B cell (primary cell): ENCODE measurements at regions not wholly inside any gene's neighbourhood (a gene's known extent, or its start where the extent isn't known, plus 50 kb on each side); places are given as distances from the start of the nearest gene placed in this dataset.

ENCODE experiments used
- ATAC-seq: fragments of 200-7000 bp; cut with Tn5 transposase; one replicate; pipeline ENCODE4 v1.10.0; 2021; ENCODE audit warnings: low read depth, mild to moderate bottlenecking, moderate number of reproducible peaks, moderate library complexity
- CTCF ChIA-PET: fragments of 350-600 bp; sonication (Branson Sonifier 250); formaldehyde crosslinking; loops from one replicate; lab custom pipeline; 2021; ENCODE audit warnings: antibody characterized with exemption, inconsistent platforms; lab: Charles Lee
- POLR2A ChIA-PET: fragments of 350-600 bp; sonication (Branson Sonifier 250); formaldehyde crosslinking; loops from one replicate; lab custom pipeline; 2021; ENCODE audit warnings: antibody characterized with exemption; lab: Charles Lee
- DNase-seq: peaks from one replicate; pipeline ENCODE4 v3.0.0; 2013
- H2AFZ ChIP-seq: 2 replicates; pipeline ENCODE4 v1.6.1; 2012; ENCODE audit warnings: mild to moderate bottlenecking, low read depth, low read length; ENCODE audit not compliant: insufficient read depth, poor library complexity, severe bottlenecking
- H3K27ac ChIP-seq, 2 donors: 1 replicate in 1 of 2; 2 replicates in 1 of 2; pipeline ENCODE4 v1.5.1; 2012 to 2013; ENCODE audit warnings: low read length in 2 of 2, mild to moderate bottlenecking in 2 of 2, moderate library complexity in 1 of 2
- H3K27me3 ChIP-seq, 4 experiments: fragments of 200-600 bp in 1 of 4; sonication (generic) in 1 of 4; replicated peaks in 1 of 4; 1 replicate in 2 of 4; 2 replicates in 2 of 4; pipeline versions ENCODE4 v1.6.1 to v1.7.0; 2013 to 2016; ENCODE audit warnings: low read length in 3 of 4, mild to moderate bottlenecking in 2 of 4, mixed read lengths in 1 of 4, moderate library complexity in 1 of 4; ENCODE audit not compliant: insufficient read depth in 4 of 4, control insufficient read depth in 3 of 4; ENCODE audit errors: control extremely low read depth in 1 of 4
- H3K36me3 ChIP-seq, 2 experiments: replicated peaks in 1 of 2; 1 replicate in 1 of 2; 2 replicates in 1 of 2; pipeline versions ENCODE4 v1.6.1 to v1.7.1; 2013; ENCODE audit warnings: low read length in 1 of 2; ENCODE audit not compliant: insufficient read depth in 2 of 2, control insufficient read depth in 1 of 2; ENCODE audit errors: control extremely low read depth in 1 of 2, extremely low read depth in 1 of 2
- H3K4me1 ChIP-seq, 2 donors: fragments of 200-600 bp in 1 of 2; sonication (generic) in 1 of 2; 1 replicate in 1 of 2; 2 replicates in 1 of 2; pipeline versions ENCODE4 v1.5.1 to v1.6.1; 2013 to 2017; ENCODE audit warnings: low read length in 2 of 2; ENCODE audit not compliant: control insufficient read depth in 2 of 2, insufficient read depth in 2 of 2
- H3K4me2 ChIP-seq: replicated peaks from 2 replicates; pipeline ENCODE3; 2012; ENCODE audit warnings: mild to moderate bottlenecking, low read depth, low read length; ENCODE audit not compliant: poor library complexity, severe bottlenecking
- H3K4me3 ChIP-seq, 5 experiments: fragments of 200-600 bp in 1 of 5; sonication (generic) in 1 of 5; 1 replicate in 3 of 5; 2 replicates in 2 of 5; pipeline versions ENCODE4 v1.5.1 to v1.7.0; 2011 to 2016; ENCODE audit warnings: low read length in 4 of 5, mild to moderate bottlenecking in 4 of 5, low read depth in 2 of 5, control low read depth in 1 of 5, moderate library complexity in 1 of 5; ENCODE audit not compliant: insufficient read depth in 1 of 5; ENCODE audit errors: control extremely low read depth in 1 of 5, extremely low read depth in 1 of 5
- H3K79me2 ChIP-seq: fragments of 200-600 bp; sonication (generic); one replicate; pipeline ENCODE4 v1.6.0; 2016; ENCODE audit warnings: low read length; ENCODE audit not compliant: control insufficient read depth, insufficient read depth
- H3K9ac ChIP-seq: fragments of 200-600 bp; sonication (generic); 2 replicates; pipeline ENCODE4 v1.6.1; 2017; ENCODE audit warnings: mild to moderate bottlenecking, low read length, moderate library complexity
- H3K9me3 ChIP-seq, 3 donors: one replicate each; pipeline versions ENCODE4 v1.6.1 to v1.7.1; 2013; ENCODE audit warnings: low read length in 2 of 3; ENCODE audit not compliant: control insufficient read depth in 2 of 3, insufficient read depth in 1 of 3; ENCODE audit errors: control extremely low read depth in 1 of 3
- H4K20me1 ChIP-seq: 2 replicates; pipeline ENCODE4 v1.6.0; 2012; ENCODE audit warnings: mild to moderate bottlenecking, low read length; ENCODE audit not compliant: insufficient read depth, control insufficient read depth, poor library complexity, severe bottlenecking
- H3K27ac Mint-ChIP-seq: one replicate; pipeline ENCODE4 v1.8.0; 2021; ENCODE audit warnings: mixed read lengths
- H3K27me3 Mint-ChIP-seq: one replicate; pipeline ENCODE4 v1.8.0; 2021; ENCODE audit warnings: mixed read lengths
- H3K4me1 Mint-ChIP-seq: one replicate; pipeline ENCODE4 v1.8.0; 2021; ENCODE audit warnings: mixed read lengths
- H3K4me3 Mint-ChIP-seq: one replicate; pipeline ENCODE4 v1.8.0; 2021; ENCODE audit warnings: mixed read lengths
- H3K9me3 Mint-ChIP-seq: one replicate; pipeline ENCODE4 v1.8.0; 2022; ENCODE audit warnings: mixed read lengths; ENCODE audit not compliant: insufficient read depth
- CTCF ChIP-seq: fragments of 200-600 bp; IDR thresholded peaks from one replicate; pipeline ENCODE4 v1.8.0; 2022; ENCODE audit warnings: antibody characterized with exemption, mild to moderate bottlenecking
- EZH2 ChIP-seq: IDR thresholded peaks from 2 replicates; pipeline ENCODE4 v1.6.1; 2012; ENCODE audit warnings: borderline replicate concordance, low read depth, mild to moderate bottlenecking, moderate library complexity, low read length; ENCODE audit not compliant: insufficient read depth, poor library complexity, severe bottlenecking
- WGBS: methylation state at CpG from one replicate; pipeline ENCODE4 v1.1.5; 2013; ENCODE audit warnings: missing lambda C conversion rate; ENCODE audit not compliant: insufficient coverage; 5-methylcytosine and 5-hydroxymethylcytosine counted together
- intact Hi-C: fragments of 100-400 bp; cut with micrococcal nuclease; formaldehyde crosslinking; loops from one replicate; pipeline ENCODE4 v1.10.0; 2022

- H3K79me2 ChIP-seq, result no peaks in the 10 kb centered on the region
- no peak for DNase-seq
- WGBS, result 99% methylated on average over 9 of the region's 9 CpGs
- POLR2A ChIA-PET, result no interaction called here
- H3K27ac ChIP-seq, result no peak overlapping the region
- H3K9me3 ChIP-seq, result peaks cover 0 to 4% (median 0%) of the 10 kb centered on the region in 3 donors
- no peaks in the 10 kb centered on the region for H3K4me1 ChIP-seq
- H3K4me3 ChIP-seq, result no peak overlapping the region
- no peak overlapping the region for H3K4me2 ChIP-seq
- ATAC-seq, result no peak
- Mint-ChIP-seq H3K4me1 (no peaks in the 10 kb centered on the region), H3K27ac (no peak overlapping the region), H3K4me3 (no peak overlapping the region), H3K27me3 (peaks cover 8% of the 10 kb centered on the region), H3K9me3 (no peaks in the 10 kb centered on the region)
- TF ChIP-seq CTCF (no peak), EZH2 (no peak)
- CTCF ChIA-PET, result interaction anchor here (0.6 kb wide), 1 partner anchor 15 kb away, joined by 4 read pairs; no protein-coding TSS in a partner anchor
- no peaks in the 10 kb centered on the region for H4K20me1 ChIP-seq
- intact Hi-C loops, result no loop called here
- no peak overlapping the region for H2AFZ ChIP-seq
- H3K9ac ChIP-seq, result no peak overlapping the region
- H3K27me3 ChIP-seq, result no peaks in the 10 kb centered on the region
- no peaks in the 10 kb centered on the region for H3K36me3 ChIP-seq
Observed at GRCh38 chr5:173542964-173543363, 73.5 kb downstream of the BOD1 start.

GRCh38 chr5:173542159-173542558 lies 74.3 kb downstream of the BOD1 start:
- ChIA-PET CTCF (interaction anchor here (1.1 kb wide), 1 partner anchor 32 kb away, joined by 3 read pairs; no protein-coding TSS in a partner anchor), POLR2A (no interaction called here)
- peaks cover 11% of the 10 kb centered on the region for H3K27me3 Mint-ChIP-seq
- intact Hi-C loops, result no loop called here
- DNase-seq (no peak), ATAC-seq (no peak)
- Histone ChIP-seq H3K27me3 (no peaks in the 10 kb centered on the region), H3K4me1 (no peaks in the 10 kb centered on the region), H3K9ac (no peak overlapping the region), H3K9me3 (peaks cover 0 to 4% (median 0%) of the 10 kb centered on the region in 3 donors), H3K4me3 (no peak overlapping the region), H4K20me1 (no peaks in the 10 kb centered on the region), H2AFZ (no peak overlapping the region), H3K36me3 (no peaks in the 10 kb centered on the region), H3K4me2 (no peak overlapping the region), H3K79me2 (no peaks in the 10 kb centered on the region), H3K27ac (no peak overlapping the region)
- no peak overlapping the region for H3K27ac Mint-ChIP-seq
- H3K4me3 Mint-ChIP-seq, result no peak overlapping the region
- H3K4me1 Mint-ChIP-seq, result no peaks in the 10 kb centered on the region
- no peaks in the 10 kb centered on the region for H3K9me3 Mint-ChIP-seq
- TF ChIP-seq EZH2 (no peak), CTCF (no peak)
- WGBS, result 92% methylated on average over 4 of the region's 4 CpGs
